DMS114 treated with DMSO at 0.1 percent for 48 hours (cell line): ENCODE measurements at regions not wholly inside any gene's neighbourhood (a gene's known extent, or its start where the extent isn't known, plus 50 kb on each side); places are given as distances from the start of the nearest gene placed in this dataset.

Experiments
- DNase-seq: peaks from one replicate; lab custom pipeline; 2025; ENCODE audit not compliant: unreplicated experiment; lab: John Stamatoyannopoulos, UW

GRCh38 chr4:127534041-127534825 is 98.5 kb upstream of the INTU start:
- no peak for DNase-seq

GRCh38 chr4:127538016-127538415 is 94.7 kb upstream of the INTU start:
- DNase-seq, result no peak

DNA sequence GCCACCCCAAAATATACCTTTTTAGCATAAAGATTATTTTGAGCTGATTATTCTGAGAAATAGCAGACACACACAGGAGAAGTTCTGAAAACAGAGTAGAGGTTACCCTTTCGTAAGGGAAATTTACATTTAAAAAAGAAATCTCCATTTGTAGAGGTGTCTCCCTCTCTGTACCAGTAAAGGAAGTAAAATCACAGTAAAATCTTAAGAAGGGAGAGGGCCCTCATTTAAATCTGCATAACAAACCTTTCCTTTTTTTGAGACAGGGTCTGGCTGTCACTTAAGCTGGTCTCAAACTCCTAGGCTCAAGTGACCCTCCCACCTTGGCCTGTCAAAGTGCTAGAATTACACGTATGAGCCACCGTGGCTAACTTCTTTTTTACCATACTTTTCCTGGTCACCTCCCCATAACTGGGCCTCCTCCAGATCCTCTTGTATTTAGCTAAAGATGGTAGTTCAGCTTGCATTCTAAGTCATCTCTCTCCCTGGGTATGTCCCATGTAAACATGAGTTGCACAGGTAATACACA is 92.2 kb upstream of the INTU start:
- no peak for DNase-seq

DNA sequence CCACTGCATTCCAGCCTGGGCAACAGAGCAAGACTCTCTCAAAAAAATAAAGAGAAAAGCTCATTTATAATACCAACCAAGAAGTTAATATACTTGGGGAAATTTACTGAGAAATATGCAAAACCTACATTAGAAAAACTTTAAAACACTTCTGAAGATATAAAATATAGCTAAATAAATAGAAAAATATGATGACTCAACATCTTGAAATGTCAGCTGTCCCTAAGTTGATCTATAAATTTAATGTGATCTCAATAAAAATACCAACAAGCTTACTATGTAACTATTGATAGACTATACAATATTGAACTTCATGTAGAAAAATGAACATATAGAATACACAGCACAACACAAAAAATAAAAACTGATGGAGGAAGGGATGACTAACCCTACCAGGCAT is 87.5 kb upstream of the INTU start:
- DNase-seq, result no peak

GRCh38 chr4:127548990-127549925 is 83.5 kb upstream of the INTU start:
- DNase-seq, result no peak

DNA sequence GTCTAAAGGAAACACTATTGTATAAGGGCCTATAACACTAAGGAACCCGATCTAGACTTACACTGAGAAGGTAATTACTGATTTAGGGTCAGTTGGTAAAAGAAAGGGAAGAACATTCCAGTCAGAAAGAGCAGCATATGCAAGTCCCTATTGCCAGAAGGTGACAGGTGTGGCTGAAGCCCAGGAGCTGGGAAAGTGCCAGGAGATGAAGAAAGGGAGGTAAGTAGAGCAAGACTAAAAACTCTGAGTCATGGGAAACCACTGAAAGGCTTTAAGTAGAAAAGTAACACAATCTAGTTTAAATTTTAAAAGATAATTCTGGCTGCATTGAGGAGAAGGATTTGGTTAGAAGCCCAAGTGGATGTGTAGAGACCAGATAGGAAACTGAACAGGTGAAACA is 77.7 kb upstream of the INTU start:
- DNase-seq, result no peak

DNA sequence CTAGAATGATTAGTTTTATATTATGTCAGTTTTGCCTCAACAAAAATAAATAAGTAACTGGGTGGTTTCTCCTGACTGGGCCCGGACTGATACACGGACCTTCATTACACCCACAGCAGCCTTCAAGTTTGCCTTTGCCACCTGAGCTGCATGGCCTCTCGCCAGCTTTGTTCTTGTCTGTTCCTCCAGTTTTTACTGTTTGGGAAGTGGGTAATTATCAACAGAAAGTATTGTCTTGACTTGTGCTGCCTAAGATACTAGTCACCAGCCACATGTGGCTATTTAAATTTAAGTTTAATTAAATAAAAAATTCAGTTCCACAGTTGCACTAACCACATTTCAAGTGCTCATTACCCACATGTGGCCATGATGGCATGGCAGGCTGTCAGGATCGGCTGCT is 74.7 kb upstream of the INTU start:
- DNase-seq, result no peak

GRCh38 chr4:127558489-127559407 is 74.0 kb upstream of the INTU start:
- no peak for DNase-seq

GRCh38 chr4:127559981-127560380 is 72.8 kb upstream of the INTU start:
- DNase-seq, result no peak

DNA sequence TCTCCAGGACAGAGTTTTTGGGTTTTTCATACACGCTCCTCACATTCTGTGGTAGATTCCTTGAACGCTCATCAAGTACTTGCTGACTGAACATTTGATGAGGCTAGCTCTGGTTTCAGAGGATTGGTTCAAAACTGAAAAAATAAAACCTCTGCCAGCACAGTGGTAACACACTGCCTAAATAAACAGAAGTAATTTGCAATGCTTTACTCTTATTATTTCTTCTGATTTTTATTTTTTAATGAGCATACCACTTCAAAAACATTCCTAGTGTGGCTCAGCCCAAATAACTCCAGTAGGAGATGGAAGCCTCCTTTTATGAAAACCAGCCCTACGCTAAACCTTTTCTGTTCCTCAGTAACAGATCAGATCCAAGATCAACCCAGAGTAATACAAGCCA is 72.0 kb upstream of the INTU start:
- DNase-seq, result no peak

- no peak for DNase-seq
Measured at GRCh38 chr4:127574643-127575042, 58.1 kb upstream of the INTU start.

DNA sequence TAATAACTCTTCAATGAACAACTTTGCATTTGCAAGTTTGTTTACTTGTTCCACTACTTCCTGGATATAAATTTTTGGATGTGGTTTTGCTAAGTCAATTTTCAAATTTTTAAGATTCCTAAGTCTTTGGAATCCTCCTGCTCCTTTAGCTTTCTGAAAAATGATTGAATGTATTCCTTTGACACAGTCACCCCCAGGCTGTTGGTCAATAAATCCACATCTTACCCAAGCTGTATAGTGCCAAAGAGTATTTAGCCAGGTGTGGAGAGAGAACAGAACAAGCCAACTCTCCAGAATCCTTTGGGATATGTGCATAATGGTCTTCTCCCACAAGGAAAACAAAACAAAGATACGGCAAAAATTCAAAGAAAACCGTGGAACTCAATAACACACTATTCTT is 56.9 kb upstream of the INTU start:
- no peak for DNase-seq

- DNase-seq, result no peak
Measured at GRCh38 chr4:127578491-127578890, 54.3 kb upstream of the INTU start.

DNA sequence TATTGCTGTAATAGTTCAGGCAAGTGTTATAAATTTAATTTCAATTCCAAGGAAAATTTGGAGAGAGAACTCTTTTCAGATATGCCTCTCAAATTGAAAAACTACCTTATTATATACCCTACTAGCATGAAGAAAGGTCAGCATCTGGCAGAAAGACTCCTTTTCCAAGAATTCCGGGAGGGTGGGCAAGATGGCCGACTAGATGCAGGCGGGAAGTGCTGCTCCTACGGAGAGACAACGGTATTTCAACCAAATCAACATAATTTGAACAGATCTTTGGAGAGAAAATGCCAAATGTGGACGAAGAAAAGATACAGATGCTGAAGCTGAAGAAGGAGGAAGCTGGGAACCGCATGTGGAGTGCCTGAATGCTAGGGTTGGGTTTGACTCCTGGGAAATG is 53.8 kb upstream of the INTU start:
- DNase-seq, result no peak

DNA sequence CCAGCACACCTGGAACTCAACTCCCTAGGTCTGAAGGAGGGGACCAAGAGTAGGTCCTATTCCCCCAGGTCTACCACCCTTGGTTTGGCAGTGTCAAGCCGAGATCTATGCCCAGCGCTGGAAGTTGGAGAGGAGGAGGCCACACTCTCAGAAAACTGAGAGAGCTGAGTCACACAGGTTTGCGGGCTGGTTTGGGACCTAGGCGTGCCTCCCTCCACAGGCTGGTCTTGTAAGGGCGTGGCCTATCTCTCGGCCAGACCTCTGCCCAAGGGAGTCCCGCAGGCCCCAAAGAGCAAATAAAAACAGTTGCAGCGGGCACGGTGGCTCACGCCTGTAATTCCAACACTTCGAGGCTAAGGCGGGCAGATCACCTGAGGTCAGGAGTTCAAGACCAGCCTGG is 52.9 kb upstream of the INTU start:
- DNase-seq, result no peak

DNA sequence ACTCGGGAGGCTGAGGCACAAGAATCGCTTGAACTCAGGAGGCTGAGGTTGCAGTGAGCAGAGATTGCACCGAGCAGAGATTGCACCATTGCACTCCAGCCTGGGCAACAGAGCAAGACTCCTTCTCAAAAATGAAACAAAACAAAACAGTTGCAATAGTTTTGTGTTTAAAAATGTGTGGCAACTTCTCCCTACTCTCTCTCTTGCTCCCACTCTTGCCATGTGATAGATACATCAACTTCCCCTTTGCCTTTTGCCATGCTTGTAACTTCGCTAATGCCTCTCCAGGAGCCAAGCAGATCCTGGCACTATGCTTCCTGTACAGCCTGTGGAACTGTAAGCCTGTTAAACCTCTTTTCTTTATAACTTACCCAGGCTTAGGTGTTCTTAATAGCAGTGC is 52.5 kb upstream of the INTU start:
- no peak for DNase-seq

DNA sequence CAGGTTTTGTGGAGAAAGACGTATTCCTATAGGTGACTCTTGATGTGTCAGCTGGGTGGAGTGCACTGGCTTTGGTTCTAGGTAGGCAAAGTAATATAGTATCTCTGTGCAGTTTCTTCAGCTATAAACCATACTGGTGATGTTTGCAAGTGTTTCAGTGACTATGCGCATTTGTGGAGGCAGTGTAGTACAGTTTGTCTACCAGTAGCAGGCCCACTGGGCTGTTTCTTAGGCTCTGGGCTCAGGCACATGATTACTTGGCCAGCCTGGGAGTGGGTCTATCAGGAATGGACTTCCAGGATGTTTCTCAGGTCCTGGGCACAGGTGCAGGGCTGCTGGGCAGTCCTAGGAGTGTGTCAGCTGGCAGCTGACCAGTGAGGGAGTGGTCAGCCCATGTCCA is 51.9 kb upstream of the INTU start:
- DNase-seq, result no peak
